C4-2B (cell line): ENCODE measurements at regions not wholly inside any gene's neighbourhood (a gene's known extent, or its start where the extent isn't known, plus 50 kb on each side); places are given as distances from the start of the nearest gene placed in this dataset.

Source experiments
- CTCF ChIP-seq: fragments of 450-650 bp; conservative IDR thresholded peaks from 2 replicates; pipeline ENCODE4 v1.5.1; 2017; ENCODE audit warnings: mild to moderate bottlenecking
- ZFX ChIP-seq: fragments of 450-650 bp; IDR thresholded peaks from 2 replicates; pipeline ENCODE4 v1.6.1; 2017

- TF ChIP-seq CTCF = no peak
- no peak for TF ChIP-seq ZFX
Observed at GRCh38 chr3:139199421-139200010, 144.3 kb upstream of the MRPS22 start.
